ENCODE measurements at regions not wholly inside any gene's neighbourhood (a gene's known extent, or its start where the extent isn't known, plus 50 kb on each side); places are given as distances from the start of the nearest gene placed in this dataset.

GRCh38 chr5:32989815-32990214 is 278.7 kb downstream of the NPR3 start:
- Histone ChIP-seq H3K9ac (ENCODE audit: low read depth in 2 of 2, low read length in 2 of 2) (no peak overlapping the region), H3K4me1 (no peaks in the 10 kb centered on the region), H3K4me3 (no peak overlapping the region), H3K27ac (no peak overlapping the region), H3K36me3 (no peaks in the 10 kb centered on the region), H3K27me3 (no peaks in the 10 kb centered on the region), H3K9me3 (no peaks in the 10 kb centered on the region)
- intact Hi-C loops (cut with DNase I): no loop called here
- no peak for TF ChIP-seq CTCF (IDR thresholded peaks at IDR 0.05)
- DNase-seq: no peak

DNA sequence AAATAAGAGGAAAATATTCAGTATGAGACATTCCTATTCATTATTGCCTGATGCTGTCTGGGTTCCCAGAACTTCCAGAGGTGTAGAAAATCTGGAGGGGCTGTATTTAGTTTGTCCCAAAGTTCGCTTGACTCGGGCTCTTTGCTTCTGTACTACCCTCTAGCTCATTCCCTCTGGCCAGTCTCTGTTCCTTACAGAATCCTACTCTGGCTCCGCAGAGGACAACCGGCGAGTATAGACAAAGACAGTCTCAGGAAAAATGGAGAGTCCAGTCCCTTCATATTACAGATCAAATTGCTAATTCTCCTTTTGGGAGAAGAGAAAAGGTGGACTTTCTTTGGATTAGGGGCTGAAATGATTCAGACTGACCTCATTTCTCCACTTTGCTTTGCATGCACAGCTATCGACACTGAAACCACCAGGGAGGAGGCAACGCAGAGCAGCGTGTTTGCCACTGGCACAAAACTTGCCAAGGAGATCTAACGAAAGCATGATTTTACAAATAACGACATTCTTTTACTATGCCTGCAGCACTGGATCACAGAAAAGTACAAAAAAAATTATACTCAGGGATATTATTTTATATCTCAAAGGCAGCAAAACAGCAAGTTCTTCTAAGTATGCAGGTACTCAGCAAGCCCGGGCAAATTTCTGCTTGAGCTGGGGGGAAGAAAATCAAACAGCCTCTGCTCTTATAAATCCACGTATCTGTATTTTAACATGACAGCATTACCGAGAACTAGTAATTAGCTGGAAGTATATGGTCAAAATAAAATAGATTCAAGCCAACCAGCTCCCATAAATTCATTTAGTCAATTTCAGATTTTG is 279.7 kb downstream of the NPR3 start:
- Histone ChIP-seq H3K4me3 (no peak overlapping the region), H3K36me3 (no peaks in the 10 kb centered on the region), H3K9ac (ENCODE audit: low read depth in 2 of 2, low read length in 2 of 2) (no peak overlapping the region), H3K4me1 (no peaks in the 10 kb centered on the region), H3K27ac (no peak overlapping the region), H3K9me3 (no peaks in the 10 kb centered on the region), H3K27me3 (no peaks in the 10 kb centered on the region)
- intact Hi-C loops (cut with DNase I): no loop called here
- TF ChIP-seq CTCF (IDR thresholded peaks at IDR 0.05): no peak
- DNase-seq: no peak

- TF ChIP-seq CTCF (IDR thresholded peaks at IDR 0.05): no peak
- no peaks in the 10 kb centered on the region for H3K36me3 ChIP-seq
- no peak overlapping the region for H3K4me3 ChIP-seq
- no peak for DNase-seq
- no peaks in the 10 kb centered on the region for H3K4me1 ChIP-seq
- no peak overlapping the region for H3K27ac ChIP-seq
- no peak overlapping the region for H3K9ac ChIP-seq (ENCODE audit: low read depth in 2 of 2, low read length in 2 of 2)
- no peaks in the 10 kb centered on the region for H3K27me3 ChIP-seq
- intact Hi-C loops (cut with DNase I): no loop called here
- H3K9me3 ChIP-seq: no peaks in the 10 kb centered on the region
Observed at GRCh38 chr5:32991421-32991815, 280.3 kb downstream of the NPR3 start.

- no peaks in the 10 kb centered on the region for H3K27me3 ChIP-seq
- TF ChIP-seq CTCF (IDR thresholded peaks at IDR 0.05): no peak
- intact Hi-C loops (cut with DNase I): no loop called here
- DNase-seq: no peak
- no peaks in the 10 kb centered on the region for H3K4me1 ChIP-seq
- no peak overlapping the region for H3K4me3 ChIP-seq
- H3K9ac ChIP-seq (ENCODE audit: low read depth in 2 of 2, low read length in 2 of 2): no peak overlapping the region
- no peaks in the 10 kb centered on the region for H3K36me3 ChIP-seq
- no peak overlapping the region for H3K27ac ChIP-seq
- no peaks in the 10 kb centered on the region for H3K9me3 ChIP-seq
Observed at GRCh38 chr5:32996336-32996735, 285.2 kb downstream of the NPR3 start.

GRCh38 chr5:33008751-33009418 is 297.8 kb downstream of the NPR3 start:
- Histone ChIP-seq H3K9ac (ENCODE audit: low read depth in 2 of 2, low read length in 2 of 2) (no peak overlapping the region), H3K4me3 (no peak overlapping the region), H3K4me1 (no peaks in the 10 kb centered on the region), H3K36me3 (no peaks in the 10 kb centered on the region), H3K27me3 (no peaks in the 10 kb centered on the region), H3K9me3 (no peaks in the 10 kb centered on the region), H3K27ac (no peak overlapping the region)
- TF ChIP-seq CTCF (IDR thresholded peaks at IDR 0.05): no peak
- DNase-seq: peak; percentile 71
- intact Hi-C loops (cut with DNase I): no loop called here

Measured in colonic mucosa (tissue), 4 donors.